ENCODE measurements at regions not wholly inside any gene's neighbourhood (a gene's known extent, or its start where the extent isn't known, plus 50 kb on each side); places are given as distances from the start of the nearest gene placed in this dataset.

DNA sequence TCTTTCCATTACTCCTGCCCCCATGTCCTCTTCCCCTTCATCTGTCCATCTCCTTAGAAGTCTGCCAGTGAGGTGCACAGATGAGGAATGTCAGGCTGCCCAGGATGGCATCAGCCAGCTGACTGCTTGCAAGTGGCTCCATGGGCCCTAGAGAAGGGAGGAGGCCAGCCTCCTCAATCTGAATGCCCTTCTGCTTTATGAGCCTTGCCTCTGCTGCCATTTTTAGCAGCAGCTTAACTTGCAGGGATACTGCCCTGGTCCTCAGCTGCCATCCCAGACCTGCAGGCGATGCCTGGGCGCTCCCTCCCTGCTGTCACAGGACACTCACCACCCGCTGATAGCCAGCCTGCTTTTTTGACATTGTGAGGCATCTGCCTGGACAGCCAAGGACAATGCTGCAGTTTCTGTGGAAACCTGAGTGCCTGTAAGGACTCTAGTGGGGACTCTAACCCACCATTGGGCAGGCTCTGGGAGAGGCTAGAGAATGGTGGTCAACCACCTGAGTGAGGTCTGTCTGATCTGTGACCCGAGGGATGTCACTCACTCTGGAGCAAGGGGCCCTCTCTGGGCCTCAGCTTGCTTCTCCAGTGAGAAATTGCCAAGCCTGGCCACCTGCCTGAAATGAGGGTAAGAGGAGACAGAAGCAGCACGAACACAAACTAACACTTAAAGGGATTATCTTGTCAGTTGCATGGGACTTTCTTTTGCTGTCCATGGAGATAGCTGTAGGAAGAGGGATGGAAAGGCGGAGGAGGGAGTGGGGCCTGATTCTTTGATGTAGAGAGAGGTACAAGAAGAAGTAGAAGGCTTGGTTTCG, 185.0 kb downstream of the MIS18A start:
- DNase-seq: no peak
- Histone ChIP-seq H3K4me1 (ENCODE audit: insufficient read depth, low read length) (no peaks in the 10 kb centered on the region), H3K9ac (ENCODE audit: extremely low read depth, insufficient read length, low read length) (no peak overlapping the region), H2BK20ac (ENCODE audit: low read depth, low read length, poor library complexity, severe bottlenecking) (no peak overlapping the region), H4K20me1 (ENCODE audit: control insufficient read depth, insufficient read depth, insufficient read length) (no peaks in the 10 kb centered on the region), H4K8ac (replicated peaks; ENCODE audit: insufficient read length, low read depth, low read length) (no peak overlapping the region), H2BK15ac (ENCODE audit: low read depth, low read length) (no peak overlapping the region), H3K23ac (ENCODE audit: insufficient read length, low read depth, low read length) (no peak overlapping the region), H3K79me2 (ENCODE audit: insufficient read depth, low read length) (no peaks in the 10 kb centered on the region), H3K14ac (ENCODE audit: insufficient read depth, low read length) (no peak overlapping the region), H2BK12ac (ENCODE audit: insufficient read length, low read depth, low read length) (no peak overlapping the region), H3K27me3 (ENCODE audit: insufficient read depth, low read length) (no peaks in the 10 kb centered on the region), H4K5ac (ENCODE audit: insufficient read length, low read depth, low read length) (no peak overlapping the region), H2AK5ac (ENCODE audit: insufficient read length, low read length) (no peak overlapping the region), H3K27ac (ENCODE audit: insufficient read length, low read depth, low read length) (no peak overlapping the region), H3T11ph (ENCODE audit: low read length) (no peak overlapping the region), H3K79me1 (ENCODE audit: insufficient read depth, low read depth, low read length, poor library complexity, severe bottlenecking) (no peaks in the 10 kb centered on the region), H3K18ac (ENCODE audit: insufficient read length, low read depth, low read length) (no peak overlapping the region), H3K23me2 (ENCODE audit: insufficient read length, low read depth, low read length, poor library complexity, severe bottlenecking) (no peaks in the 10 kb centered on the region), H3K9me3 (ENCODE audit: control insufficient read depth, low read depth, low read length) (no peaks in the 10 kb centered on the region), H3K4ac (ENCODE audit: low read depth, low read length) (no peak overlapping the region), H3K4me2 (ENCODE audit: insufficient read depth, insufficient read length, low read length) (no peak overlapping the region), H4K91ac (ENCODE audit: insufficient read length, low read depth, low read length) (no peak overlapping the region), H2BK120ac (ENCODE audit: low read depth, low read length, poor library complexity, severe bottlenecking) (no peak overlapping the region), H2AFZ (ENCODE audit: low read length) (no peak overlapping the region), H3K56ac (ENCODE audit: insufficient read length, low read depth, low read length) (no peak overlapping the region), H2BK5ac (ENCODE audit: insufficient read length, low read length) (no peak overlapping the region)
- Mint-ChIP-seq H3K4me1 (peaks cover 2 to 11% of the 10 kb centered on the region in 2 experiments), H3K27ac (no peak overlapping the region), H3K27me3 (ENCODE audit: low read depth) (peaks cover 8% of the 10 kb centered on the region), H3K4me3 (no peak overlapping the region), H3K36me3 (ENCODE audit: insufficient read depth in 1 of 3, low read depth in 3 of 3) (peaks cover 0 to 3% (median 0%) of the 10 kb centered on the region in 3 experiments; a peak in 1 of 7 replicates), H3K9me3 (peaks cover 5% of the 10 kb centered on the region in 2 experiments)
- TF ChIP-seq, protein P1, sequence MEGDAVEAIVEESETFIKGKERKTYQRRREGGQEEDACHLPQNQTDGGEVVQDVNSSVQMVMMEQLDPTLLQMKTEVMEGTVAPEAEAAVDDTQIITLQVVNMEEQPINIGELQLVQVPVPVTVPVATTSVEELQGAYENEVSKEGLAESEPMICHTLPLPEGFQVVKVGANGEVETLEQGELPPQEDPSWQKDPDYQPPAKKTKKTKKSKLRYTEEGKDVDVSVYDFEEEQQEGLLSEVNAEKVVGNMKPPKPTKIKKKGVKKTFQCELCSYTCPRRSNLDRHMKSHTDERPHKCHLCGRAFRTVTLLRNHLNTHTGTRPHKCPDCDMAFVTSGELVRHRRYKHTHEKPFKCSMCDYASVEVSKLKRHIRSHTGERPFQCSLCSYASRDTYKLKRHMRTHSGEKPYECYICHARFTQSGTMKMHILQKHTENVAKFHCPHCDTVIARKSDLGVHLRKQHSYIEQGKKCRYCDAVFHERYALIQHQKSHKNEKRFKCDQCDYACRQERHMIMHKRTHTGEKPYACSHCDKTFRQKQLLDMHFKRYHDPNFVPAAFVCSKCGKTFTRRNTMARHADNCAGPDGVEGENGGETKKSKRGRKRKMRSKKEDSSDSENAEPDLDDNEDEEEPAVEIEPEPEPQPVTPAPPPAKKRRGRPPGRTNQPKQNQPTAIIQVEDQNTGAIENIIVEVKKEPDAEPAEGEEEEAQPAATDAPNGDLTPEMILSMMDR (conservative IDR thresholded peaks at IDR 0.05): no peak
- no CpG with 5 or more reads among the region's 7 CpGs for WGBS (ENCODE audit: extremely low coverage, insufficient read length, low lambda C conversion rate)
